SK-N-SH treated with all-trans-retinoic acid at 6 μM for 48 hours (cell line): ENCODE measurements at regions not wholly inside any gene's neighbourhood (a gene's known extent, or its start where the extent isn't known, plus 50 kb on each side); places are given as distances from the start of the nearest gene placed in this dataset.

Experiments used
- BACH2 ChIP-seq: fragments of 250-450 bp; sonication (Bioruptor Pico); IDR thresholded peaks from 2 replicates; pipeline ENCODE4 v1.9.0; 2021; ENCODE audit warnings: mild to moderate bottlenecking, borderline replicate concordance
- CREB5 ChIP-seq: fragments of 250-450 bp; sonication (Bioruptor Pico); IDR thresholded peaks from 2 replicates; pipeline ENCODE4 v1.5.1; 2020; ENCODE audit warnings: low read depth, mild to moderate bottlenecking, moderate library complexity
- GLIS3 ChIP-seq: fragments of 250-450 bp; sonication (Bioruptor Pico); IDR thresholded peaks from 2 replicates; pipeline ENCODE4 v1.5.0; 2020; ENCODE audit warnings: mild to moderate bottlenecking, moderate library complexity
- OSR1 ChIP-seq: fragments of 250-450 bp; sonication (Bioruptor Pico); IDR thresholded peaks from 2 replicates; pipeline ENCODE4 v1.8.0; 2022; ENCODE audit warnings: moderate library complexity, mild to moderate bottlenecking, inconsistent platforms
- RARB ChIP-seq: fragments of 250-450 bp; sonication (Bioruptor Pico); IDR thresholded peaks from 2 replicates; pipeline ENCODE4 v1.8.0; 2021; ENCODE audit warnings: mild to moderate bottlenecking, moderate library complexity
- TOX ChIP-seq: fragments of 250-450 bp; sonication (Bioruptor Pico); IDR thresholded peaks from 2 replicates; pipeline ENCODE4 v1.8.0; 2021; ENCODE audit warnings: mild to moderate bottlenecking, moderate library complexity, borderline replicate concordance
- ZC3H10 ChIP-seq: fragments of 250-450 bp; sonication (Bioruptor Pico); IDR thresholded peaks from 2 replicates; pipeline ENCODE4 v1.5.1; 2021; ENCODE audit warnings: mild to moderate bottlenecking, moderate library complexity
- ZNF565 ChIP-seq: fragments of 450-650 bp; formaldehyde crosslinking; conservative IDR thresholded peaks from 2 replicates; pipeline ENCODE4 v1.5.0; 2020; ENCODE audit warnings: low read depth, mild to moderate bottlenecking, moderate library complexity
- TF ChIP-seq, protein P1 (sequence below): fragments of 250-450 bp; sonication (Bioruptor Pico); IDR thresholded peaks from 2 replicates; pipeline ENCODE4 v1.8.0; 2020; ENCODE audit warnings: mild to moderate bottlenecking, moderate library complexity, borderline replicate concordance
- TF ChIP-seq, protein P2 (sequence below): fragments of 250-450 bp; sonication (Bioruptor Pico); IDR thresholded peaks from 2 replicates; pipeline ENCODE4 v1.8.0; 2021; ENCODE audit warnings: low read depth, mild to moderate bottlenecking, moderate library complexity, borderline replicate concordance

- TF ChIP-seq GLIS3 (CRISPR knock-in tag) (no peak), RARB (CRISPR knock-in tag) (no peak), ZNF565 (no peak), ZC3H10 (CRISPR knock-in tag) (no peak), BACH2 (CRISPR knock-in tag) (no peak), CREB5 (CRISPR knock-in tag) (no peak), OSR1 (no peak), TOX (CRISPR knock-in tag) (no peak)
- TF ChIP-seq, protein P1, sequence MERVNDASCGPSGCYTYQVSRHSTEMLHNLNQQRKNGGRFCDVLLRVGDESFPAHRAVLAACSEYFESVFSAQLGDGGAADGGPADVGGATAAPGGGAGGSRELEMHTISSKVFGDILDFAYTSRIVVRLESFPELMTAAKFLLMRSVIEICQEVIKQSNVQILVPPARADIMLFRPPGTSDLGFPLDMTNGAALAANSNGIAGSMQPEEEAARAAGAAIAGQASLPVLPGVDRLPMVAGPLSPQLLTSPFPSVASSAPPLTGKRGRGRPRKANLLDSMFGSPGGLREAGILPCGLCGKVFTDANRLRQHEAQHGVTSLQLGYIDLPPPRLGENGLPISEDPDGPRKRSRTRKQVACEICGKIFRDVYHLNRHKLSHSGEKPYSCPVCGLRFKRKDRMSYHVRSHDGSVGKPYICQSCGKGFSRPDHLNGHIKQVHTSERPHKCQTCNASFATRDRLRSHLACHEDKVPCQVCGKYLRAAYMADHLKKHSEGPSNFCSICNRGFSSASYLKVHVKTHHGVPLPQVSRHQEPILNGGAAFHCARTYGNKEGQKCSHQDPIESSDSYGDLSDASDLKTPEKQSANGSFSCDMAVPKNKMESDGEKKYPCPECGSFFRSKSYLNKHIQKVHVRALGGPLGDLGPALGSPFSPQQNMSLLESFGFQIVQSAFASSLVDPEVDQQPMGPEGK (CRISPR knock-in tag) = no peak
- TF ChIP-seq, protein P2, sequence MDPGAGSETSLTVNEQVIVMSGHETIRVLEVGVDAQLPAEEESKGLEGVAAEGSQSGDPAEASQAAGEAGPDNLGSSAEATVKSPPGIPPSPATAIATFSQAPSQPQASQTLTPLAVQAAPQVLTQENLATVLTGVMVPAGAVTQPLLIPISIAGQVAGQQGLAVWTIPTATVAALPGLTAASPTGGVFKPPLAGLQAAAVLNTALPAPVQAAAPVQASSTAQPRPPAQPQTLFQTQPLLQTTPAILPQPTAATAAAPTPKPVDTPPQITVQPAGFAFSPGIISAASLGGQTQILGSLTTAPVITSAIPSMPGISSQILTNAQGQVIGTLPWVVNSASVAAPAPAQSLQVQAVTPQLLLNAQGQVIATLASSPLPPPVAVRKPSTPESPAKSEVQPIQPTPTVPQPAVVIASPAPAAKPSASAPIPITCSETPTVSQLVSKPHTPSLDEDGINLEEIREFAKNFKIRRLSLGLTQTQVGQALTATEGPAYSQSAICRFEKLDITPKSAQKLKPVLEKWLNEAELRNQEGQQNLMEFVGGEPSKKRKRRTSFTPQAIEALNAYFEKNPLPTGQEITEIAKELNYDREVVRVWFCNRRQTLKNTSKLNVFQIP (CRISPR knock-in tag) = no peak
Measured at GRCh38 chr5:3778000-3778550, 182.4 kb downstream of the IRX1 start.
